HepG2 (cell line): ENCODE measurements at regions not wholly inside any gene's neighbourhood (a gene's known extent, or its start where the extent isn't known, plus 50 kb on each side); places are given as distances from the start of the nearest gene placed in this dataset.

Source experiments
- EP300 ChIP-seq, 3 experiments: sonication (generic) in 1 of 3; formaldehyde crosslinking in 1 of 3; IDR thresholded peaks; 2 replicates each; pipeline versions ENCODE4 v1.5.1 to v1.6.1; 2011 to 2020; ENCODE audit warnings: low read depth in 2 of 3, low read length in 2 of 3, borderline replicate concordance in 1 of 3, improper control_type of control experiment in 1 of 3, mild to moderate bottlenecking in 1 of 3, missing genetic modification reagents in 1 of 3, moderate library complexity in 1 of 3
- NFIC ChIP-seq: IDR thresholded peaks from 2 replicates; pipeline ENCODE4 v1.6.1; 2012; ENCODE audit warnings: mild to moderate bottlenecking, low read length, inconsistent platforms
- SP1 ChIP-seq, 2 experiments: fragments of 450-650 bp in 1 of 2; sonication (generic) in 1 of 2; formaldehyde crosslinking in 1 of 2; IDR thresholded peaks; 2 replicates each; pipeline versions ENCODE4 v1.4.0 to v1.6.1; 2016 to 2020; ENCODE audit warnings: missing genetic modification reagents in 1 of 2
- ZNF274 ChIP-seq: sonication (generic); formaldehyde crosslinking; IDR thresholded peaks from 2 replicates; pipeline ENCODE4 v1.5.1; 2020; ENCODE audit warnings: mild to moderate bottlenecking, missing genetic modification reagents

GRCh38 chr5:30414078-30414477 is 779.4 kb upstream of the CDH6 start:
- TF ChIP-seq SP1 (IDR thresholded peaks at IDR 0.05) (no peak), SP1 (CRISPR knock-in tag; IDR thresholded peaks at IDR 0.05) (no peak), ZNF274 (CRISPR knock-in tag) (no peak), NFIC (no peak), EP300 (IDR thresholded peaks at IDR 0.05; ENCODE audit: low read depth in 2 of 2, low read length in 2 of 2) (no peak), EP300 (CRISPR knock-in tag; IDR thresholded peaks at IDR 0.05; ENCODE audit: borderline replicate concordance) (no peak)
